NCI-H526 treated with DMSO at 0.1 percent for 48 hours (cell line): ENCODE measurements at regions not wholly inside any gene's neighbourhood (a gene's known extent, or its start where the extent isn't known, plus 50 kb on each side); places are given as distances from the start of the nearest gene placed in this dataset.

ENCODE experiments used
- DNase-seq: peaks from one replicate; lab custom pipeline; 2025; lab: John Stamatoyannopoulos, UW

GRCh38 chr1:61627365-61627764, 97.6 kb downstream of the TM2D1 start:
- no peak for DNase-seq

- DNase-seq: no peak
Observed at GRCh38 chr1:61626816-61627215, 98.1 kb downstream of the TM2D1 start.

- no peak for DNase-seq
Observed at GRCh38 chr1:61623852-61624251, 101.1 kb downstream of the TM2D1 start.

- DNase-seq: no peak
Observed at GRCh38 chr1:61620536-61620935, 104.4 kb downstream of the TM2D1 start.

GRCh38 chr1:61618755-61619154, 106.2 kb downstream of the TM2D1 start:
- DNase-seq: no peak

- DNase-seq: no peak
Observed at GRCh38 chr1:61618193-61618592, 106.7 kb downstream of the TM2D1 start.

GRCh38 chr1:61616830-61617229, 108.1 kb downstream of the TM2D1 start:
- DNase-seq: no peak

GRCh38 chr1:61612602-61613001, 112.3 kb downstream of the TM2D1 start:
- no peak for DNase-seq

GRCh38 chr1:61609040-61609439, 115.9 kb downstream of the TM2D1 start:
- DNase-seq: no peak

GRCh38 chr1:61607448-61607847, 117.5 kb downstream of the TM2D1 start:
- no peak for DNase-seq

- DNase-seq: no peak
Observed at GRCh38 chr1:61606448-61607312, 118.3 kb downstream of the TM2D1 start.

- DNase-seq: no peak
Observed at GRCh38 chr1:61605607-61606321, 119.2 kb downstream of the TM2D1 start.

- DNase-seq: no peak
Observed at GRCh38 chr1:61604684-61605083, 120.3 kb downstream of the TM2D1 start.

- DNase-seq: no peak
Observed at GRCh38 chr1:61604261-61604660, 120.7 kb downstream of the TM2D1 start.

- no peak for DNase-seq
Observed at GRCh38 chr1:61602663-61603062, 122.3 kb downstream of the TM2D1 start.

GRCh38 chr1:61597601-61598000, 127.3 kb downstream of the TM2D1 start:
- no peak for DNase-seq

GRCh38 chr1:61593331-61593730, 131.6 kb downstream of the TM2D1 start:
- DNase-seq: no peak

GRCh38 chr1:61591351-61591750, 133.6 kb downstream of the TM2D1 start:
- DNase-seq: no peak

- DNase-seq: peak; percentile 13
Observed at GRCh38 chr1:61588736-61589672, 135.9 kb downstream of the TM2D1 start.

GRCh38 chr1:61585714-61586113, 139.2 kb downstream of the TM2D1 start:
- DNase-seq: no peak

GRCh38 chr1:61583703-61584102, 141.2 kb downstream of the TM2D1 start:
- no peak for DNase-seq

GRCh38 chr1:61581251-61581650, 143.7 kb downstream of the TM2D1 start:
- no peak for DNase-seq
